SK-N-SH treated with all-trans-retinoic acid at 6 μM for 48 hours (cell line): ENCODE measurements at regions not wholly inside any gene's neighbourhood (a gene's known extent, or its start where the extent isn't known, plus 50 kb on each side); places are given as distances from the start of the nearest gene placed in this dataset.

Source experiments
- ATAC-seq: fragments of 200-7000 bp; cut with Tn5 transposase; 3 replicates; pipeline ENCODE4 v1.9.1; 2020; ENCODE audit warnings: mild to moderate bottlenecking, moderate library complexity
- ARNTL ChIP-seq: fragments of 450-650 bp; formaldehyde crosslinking; IDR thresholded peaks from 2 replicates; pipeline ENCODE4 v1.5.0; 2020; ENCODE audit warnings: low read depth, mild to moderate bottlenecking, moderate library complexity, borderline replicate concordance
- BACH2 ChIP-seq: fragments of 250-450 bp; sonication (Bioruptor Pico); IDR thresholded peaks from 2 replicates; pipeline ENCODE4 v1.9.0; 2021; ENCODE audit warnings: mild to moderate bottlenecking, borderline replicate concordance
- CREB5 ChIP-seq: fragments of 250-450 bp; sonication (Bioruptor Pico); IDR thresholded peaks from 2 replicates; pipeline ENCODE4 v1.5.1; 2020; ENCODE audit warnings: low read depth, mild to moderate bottlenecking, moderate library complexity
- CSDC2 ChIP-seq: fragments of 250-450 bp; sonication (Bioruptor Pico); IDR thresholded peaks from 2 replicates; pipeline ENCODE4 v1.5.0; 2020; ENCODE audit warnings: mild to moderate bottlenecking, moderate library complexity
- CSRNP3 ChIP-seq: fragments of 250-450 bp; sonication (Bioruptor Pico); IDR thresholded peaks from 2 replicates; pipeline ENCODE4 v1.5.1; 2021; ENCODE audit warnings: mild to moderate bottlenecking, moderate library complexity
- GLIS3 ChIP-seq: fragments of 250-450 bp; sonication (Bioruptor Pico); IDR thresholded peaks from 2 replicates; pipeline ENCODE4 v1.5.0; 2020; ENCODE audit warnings: mild to moderate bottlenecking, moderate library complexity
- ISL1 ChIP-seq: fragments of 250-450 bp; sonication (Bioruptor Pico); IDR thresholded peaks from 2 replicates; pipeline ENCODE4 v2.1.2; 2022; ENCODE audit warnings: mild to moderate bottlenecking, moderate library complexity
- OSR1 ChIP-seq: fragments of 250-450 bp; sonication (Bioruptor Pico); IDR thresholded peaks from 2 replicates; pipeline ENCODE4 v1.8.0; 2022; ENCODE audit warnings: moderate library complexity, mild to moderate bottlenecking, inconsistent platforms
- PATZ1 ChIP-seq: fragments of 250-450 bp; sonication (Bioruptor Pico); IDR thresholded peaks from 2 replicates; pipeline ENCODE4 v1.8.0; 2020; ENCODE audit warnings: mild to moderate bottlenecking, moderate library complexity, borderline replicate concordance
- POU6F1 ChIP-seq: fragments of 250-450 bp; sonication (Bioruptor Pico); IDR thresholded peaks from 2 replicates; pipeline ENCODE4 v1.8.0; 2021; ENCODE audit warnings: low read depth, mild to moderate bottlenecking, moderate library complexity, borderline replicate concordance
- PPARA ChIP-seq: fragments of 250-450 bp; sonication (Bioruptor Pico); IDR thresholded peaks from 2 replicates; pipeline ENCODE4 v1.5.0; 2020; ENCODE audit warnings: mild to moderate bottlenecking, borderline replicate concordance
- RARB ChIP-seq: fragments of 250-450 bp; sonication (Bioruptor Pico); IDR thresholded peaks from 2 replicates; pipeline ENCODE4 v1.8.0; 2021; ENCODE audit warnings: mild to moderate bottlenecking, moderate library complexity
- SNAI2 ChIP-seq: fragments of 250-450 bp; sonication (Bioruptor Pico); IDR thresholded peaks from 2 replicates; pipeline ENCODE4 v1.5.0; 2020; ENCODE audit warnings: mild to moderate bottlenecking, moderate library complexity
- TCF4 ChIP-seq: fragments of 250-450 bp; sonication (Bioruptor Pico); IDR thresholded peaks from 2 replicates; pipeline ENCODE4 v1.8.0; 2021; ENCODE audit warnings: mild to moderate bottlenecking, moderate library complexity, borderline replicate concordance
- TOX ChIP-seq: fragments of 250-450 bp; sonication (Bioruptor Pico); IDR thresholded peaks from 2 replicates; pipeline ENCODE4 v1.8.0; 2021; ENCODE audit warnings: mild to moderate bottlenecking, moderate library complexity, borderline replicate concordance
- TSHZ2 ChIP-seq: fragments of 250-450 bp; sonication (Bioruptor Pico); IDR thresholded peaks from 2 replicates; pipeline ENCODE4 v1.5.0; 2020; ENCODE audit warnings: mild to moderate bottlenecking, moderate library complexity
- ZFP3 ChIP-seq: fragments of 250-450 bp; sonication (Bioruptor Pico); IDR thresholded peaks from 2 replicates; pipeline ENCODE4 v1.5.0; 2020; ENCODE audit warnings: mild to moderate bottlenecking, moderate library complexity
- ZNF565 ChIP-seq: fragments of 450-650 bp; formaldehyde crosslinking; conservative IDR thresholded peaks from 2 replicates; pipeline ENCODE4 v1.5.0; 2020; ENCODE audit warnings: low read depth, mild to moderate bottlenecking, moderate library complexity
- ZNF70 ChIP-seq: fragments of 450-650 bp; formaldehyde crosslinking; IDR thresholded peaks from 2 replicates; pipeline ENCODE4 v1.5.0; 2020; ENCODE audit warnings: mild to moderate bottlenecking, moderate library complexity

- TF ChIP-seq ZNF70: no peak
- TF ChIP-seq PATZ1 (CRISPR knock-in tag): no peak
- TF ChIP-seq ZNF565 (CRISPR knock-in tag): no peak
- TF ChIP-seq SNAI2 (CRISPR knock-in tag): peak; percentile 30; the same call in 1 of the 2 replicates
- no peak for ATAC-seq
Observed at GRCh38 chr17:34706029-34706428, 126.6 kb downstream of the TMEM132E start.

GRCh38 chr17:34703533-34703932, 124.2 kb downstream of the TMEM132E start:
- TF ChIP-seq TCF4 (CRISPR knock-in tag): no peak
- ATAC-seq: no peak

- no peak for TF ChIP-seq ZNF565 (CRISPR knock-in tag)
- TF ChIP-seq ARNTL: no peak
- no peak for TF ChIP-seq BACH2 (CRISPR knock-in tag)
- TF ChIP-seq PATZ1 (CRISPR knock-in tag): no peak
- TF ChIP-seq CREB5 (CRISPR knock-in tag): no peak
- TF ChIP-seq RARB (CRISPR knock-in tag): no peak
- no peak for TF ChIP-seq TOX
- no peak for TF ChIP-seq CSDC2 (CRISPR knock-in tag)
- no peak for TF ChIP-seq TCF4 (CRISPR knock-in tag)
- no peak for TF ChIP-seq ZFP3 (CRISPR knock-in tag)
- no peak for TF ChIP-seq POU6F1 (CRISPR knock-in tag)
- TF ChIP-seq GLIS3 (CRISPR knock-in tag): no peak
- no peak for TF ChIP-seq CSRNP3
- TF ChIP-seq TSHZ2: no peak
- no peak for TF ChIP-seq OSR1 (CRISPR knock-in tag)
- TF ChIP-seq PPARA (CRISPR knock-in tag): no peak
- no peak for TF ChIP-seq ISL1
- no peak for TF ChIP-seq SNAI2 (CRISPR knock-in tag)
- TF ChIP-seq, all 23 proteins: peak for 0
- no peak for ATAC-seq
Observed at GRCh38 chr17:34699181-34699580, 119.8 kb downstream of the TMEM132E start.
